Epithelial cell of proximal tubule (primary cell): ENCODE measurements at regions not wholly inside any gene's neighbourhood (a gene's known extent, or its start where the extent isn't known, plus 50 kb on each side); places are given as distances from the start of the nearest gene placed in this dataset.

Experiments
- DNase-seq: peaks from one replicate; pipeline ENCODE4 v3.0.0-alpha.2; 2011; ENCODE audit warnings: low read depth
- H3K4me3 ChIP-seq: 2 replicates; pipeline ENCODE4 v1.5.1; 2011; ENCODE audit warnings: low read depth, mild to moderate bottlenecking, low read length
- TF ChIP-seq, protein P1 (sequence below): conservative IDR thresholded peaks from 2 replicates; pipeline ENCODE4 v1.5.1; 2012; ENCODE audit warnings: low read depth, mild to moderate bottlenecking, low read length

DNA sequence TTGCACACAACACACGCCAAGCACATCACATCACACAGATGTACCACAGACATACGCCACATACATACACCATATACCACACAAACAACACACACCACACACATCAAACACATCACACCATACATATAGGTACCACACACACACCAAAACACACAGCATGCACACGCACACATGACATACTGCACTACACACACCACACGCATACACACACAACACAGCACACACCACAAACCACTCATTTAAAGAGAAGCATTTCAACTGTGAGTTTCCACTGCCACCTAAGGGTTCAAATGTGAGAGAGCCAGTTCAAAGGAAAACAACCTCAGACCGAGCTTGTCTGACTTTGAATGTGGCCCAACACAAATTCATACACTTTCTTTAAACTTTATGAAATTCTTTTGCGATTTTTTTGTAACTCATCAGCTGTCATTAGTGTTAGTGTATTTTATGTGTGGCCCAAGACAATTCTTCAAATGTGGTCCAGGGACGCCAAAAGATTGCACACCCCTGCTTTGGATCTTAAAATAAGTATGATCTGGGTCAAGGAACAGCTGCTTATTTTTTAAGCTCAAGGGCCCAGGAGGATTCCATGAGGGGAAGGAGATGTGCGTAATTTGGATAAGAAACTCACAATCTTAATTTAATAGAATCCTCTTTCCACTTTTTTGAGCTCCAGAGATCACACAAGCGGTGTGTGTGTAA is 494.6 kb downstream of the GADD45G start:
- no peak for DNase-seq
- no peak overlapping the region for H3K4me3 ChIP-seq
- TF ChIP-seq, protein P1, sequence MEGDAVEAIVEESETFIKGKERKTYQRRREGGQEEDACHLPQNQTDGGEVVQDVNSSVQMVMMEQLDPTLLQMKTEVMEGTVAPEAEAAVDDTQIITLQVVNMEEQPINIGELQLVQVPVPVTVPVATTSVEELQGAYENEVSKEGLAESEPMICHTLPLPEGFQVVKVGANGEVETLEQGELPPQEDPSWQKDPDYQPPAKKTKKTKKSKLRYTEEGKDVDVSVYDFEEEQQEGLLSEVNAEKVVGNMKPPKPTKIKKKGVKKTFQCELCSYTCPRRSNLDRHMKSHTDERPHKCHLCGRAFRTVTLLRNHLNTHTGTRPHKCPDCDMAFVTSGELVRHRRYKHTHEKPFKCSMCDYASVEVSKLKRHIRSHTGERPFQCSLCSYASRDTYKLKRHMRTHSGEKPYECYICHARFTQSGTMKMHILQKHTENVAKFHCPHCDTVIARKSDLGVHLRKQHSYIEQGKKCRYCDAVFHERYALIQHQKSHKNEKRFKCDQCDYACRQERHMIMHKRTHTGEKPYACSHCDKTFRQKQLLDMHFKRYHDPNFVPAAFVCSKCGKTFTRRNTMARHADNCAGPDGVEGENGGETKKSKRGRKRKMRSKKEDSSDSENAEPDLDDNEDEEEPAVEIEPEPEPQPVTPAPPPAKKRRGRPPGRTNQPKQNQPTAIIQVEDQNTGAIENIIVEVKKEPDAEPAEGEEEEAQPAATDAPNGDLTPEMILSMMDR = peak; percentile 66

DNA sequence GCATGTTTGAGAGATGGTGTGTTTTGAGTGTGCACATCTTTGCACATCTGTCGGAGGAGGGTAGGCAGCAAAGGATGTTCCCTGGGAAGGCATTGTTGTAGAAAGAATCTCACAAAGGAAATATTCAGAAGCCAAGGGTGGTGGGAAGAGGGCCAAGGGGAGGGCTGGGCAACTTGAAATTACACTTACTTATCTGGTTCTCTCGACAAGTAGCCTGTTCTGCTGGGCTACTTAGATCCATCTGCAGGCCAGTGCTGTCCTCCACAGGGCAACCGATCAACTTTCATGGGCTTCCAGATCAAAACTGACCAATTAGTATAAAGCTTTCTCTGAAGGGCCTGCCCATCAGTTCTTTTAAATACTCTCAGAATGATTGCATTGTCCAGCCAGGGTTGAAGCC is 495.2 kb downstream of the GADD45G start:
- no peak overlapping the region for H3K4me3 ChIP-seq
- TF ChIP-seq, protein P1 = no peak
- DNase-seq = no peak

GRCh38 chr9:90102292-90102901 is 497.6 kb downstream of the GADD45G start:
- H3K4me3 ChIP-seq = no peak overlapping the region
- TF ChIP-seq, protein P1 = peak; percentile 92
- DNase-seq = peak; percentile 63

DNA sequence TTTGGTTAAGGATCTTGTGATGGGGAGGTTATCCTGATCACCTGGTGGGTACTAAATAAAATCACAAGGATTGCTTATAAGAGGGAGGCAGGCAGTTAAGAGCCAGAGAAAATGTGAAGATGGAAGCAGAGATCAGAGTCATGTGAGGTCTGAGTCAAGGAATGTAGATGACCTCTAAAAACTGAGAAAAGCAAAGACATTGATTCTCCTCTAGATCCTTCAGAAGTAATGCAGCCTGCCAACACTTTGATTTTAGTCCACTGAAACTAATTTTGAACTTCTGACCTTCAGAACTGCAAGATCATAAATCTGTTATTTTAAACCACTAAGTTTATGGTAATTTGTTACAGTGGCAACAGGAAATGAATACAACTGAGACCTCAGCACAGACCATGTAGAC is 499.0 kb downstream of the GADD45G start:
- DNase-seq = no peak
- TF ChIP-seq, protein P1 = no peak
- no peak overlapping the region for H3K4me3 ChIP-seq

DNA sequence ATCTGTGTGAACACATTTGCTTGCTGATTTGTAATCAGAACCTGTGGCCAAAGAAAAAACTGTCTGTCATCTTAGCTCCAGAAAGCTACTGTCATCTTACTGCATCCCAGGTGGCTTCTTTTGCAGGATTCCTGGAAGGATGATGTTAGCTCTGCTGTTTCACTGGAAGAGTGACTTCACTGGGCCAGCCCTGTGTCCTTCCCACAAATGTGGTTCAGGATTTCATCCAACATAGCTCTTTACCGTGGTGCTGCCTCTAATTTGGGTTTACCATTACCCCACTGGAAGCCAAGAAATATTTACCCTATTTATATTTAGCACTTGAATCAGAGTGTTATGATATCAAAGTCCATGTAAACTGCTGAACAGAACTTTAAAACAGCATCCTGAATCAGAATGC is 501.0 kb downstream of the GADD45G start:
- TF ChIP-seq, protein P1 = no peak
- no peak overlapping the region for H3K4me3 ChIP-seq
- no peak for DNase-seq

- no peak overlapping the region for H3K4me3 ChIP-seq
- no peak for DNase-seq
- TF ChIP-seq, protein P1 = no peak
Observed at GRCh38 chr9:90107040-90107725, 502.4 kb downstream of the GADD45G start.
